Activated CD4-positive, alpha-beta T cell treated with anti-CD3 and anti-CD28 coated beads, Interleukin-2, amount 10 ng/mL, durations not matched to agents 7 days and 5 days (primary cell): ENCODE measurements at regions not wholly inside any gene's neighbourhood (a gene's known extent, or its start where the extent isn't known, plus 50 kb on each side); places are given as distances from the start of the nearest gene placed in this dataset.

Experiments used
- CTCF ChIA-PET: fragments of 350-600 bp; sonication (Branson Sonifier 250); formaldehyde crosslinking; loops from one replicate; lab custom pipeline; 2021; ENCODE audit warnings: antibody characterized with exemption; lab: Charles Lee
- POLR2A ChIA-PET: fragments of 350-600 bp; sonication (Branson Sonifier 250); formaldehyde crosslinking; loops from one replicate; lab custom pipeline; 2021; ENCODE audit warnings: antibody characterized with exemption; lab: Charles Lee
- DNase-seq: peaks from one replicate; pipeline ENCODE4 v3.0.0-alpha.2; 2020
- H3K27ac Mint-ChIP-seq: one replicate; pipeline ENCODE4 v1.8.0; 2021; ENCODE audit warnings: mild to moderate bottlenecking, moderate library complexity, mixed read lengths
- H3K27me3 Mint-ChIP-seq: one replicate; pipeline ENCODE4 v1.8.0; 2021; ENCODE audit warnings: mixed read lengths
- H3K36me3 Mint-ChIP-seq: one replicate; pipeline ENCODE4 v1.8.0; 2021; ENCODE audit warnings: low read depth, mixed read lengths
- H3K4me1 Mint-ChIP-seq: one replicate; pipeline ENCODE4 v1.8.0; 2021; ENCODE audit warnings: mixed read lengths
- H3K4me3 Mint-ChIP-seq: one replicate; pipeline ENCODE4 v1.8.0; 2021; ENCODE audit warnings: mild to moderate bottlenecking, moderate library complexity, mixed read lengths
- H3K9me3 Mint-ChIP-seq: one replicate; pipeline ENCODE4 v1.8.0; 2021; ENCODE audit warnings: mixed read lengths

DNA sequence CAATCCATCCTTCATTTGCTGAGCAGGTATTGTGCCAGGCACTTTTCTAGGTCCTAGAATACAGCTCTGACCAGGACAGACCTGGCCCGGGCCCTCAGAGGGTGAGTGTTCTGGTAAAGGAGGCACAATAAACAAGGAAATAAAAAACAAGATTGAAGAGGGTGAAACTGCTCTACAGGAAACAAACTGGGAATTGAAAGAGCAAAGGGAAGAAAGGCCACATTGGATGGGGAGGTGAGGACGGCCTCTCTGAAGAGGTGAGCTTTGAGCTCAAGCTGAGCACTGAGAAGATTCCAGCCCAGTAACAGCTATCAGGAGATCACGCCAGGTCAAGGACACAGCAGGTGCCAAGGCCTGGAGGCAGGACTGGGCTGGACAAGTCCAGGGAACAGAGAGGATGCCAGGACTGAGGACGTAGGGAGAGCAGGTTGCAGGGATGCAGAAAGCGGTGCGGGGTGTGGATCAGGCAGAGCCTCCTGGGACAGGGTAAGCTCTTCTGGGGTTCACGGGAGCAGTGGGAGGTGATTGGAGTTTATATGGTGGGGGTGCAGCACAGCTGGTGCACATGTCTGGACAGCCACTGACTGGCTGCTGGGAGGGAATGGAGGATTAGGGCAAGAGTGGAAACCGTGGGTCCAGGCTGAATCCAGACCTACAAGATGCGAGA, 433.3 kb downstream of the PREX1 start:
- no peak for DNase-seq
- Mint-ChIP-seq H3K9me3 (peaks cover 14% of the 10 kb centered on the region), H3K4me1 (no peaks in the 10 kb centered on the region), H3K36me3 (no peaks in the 10 kb centered on the region), H3K27ac (no peak overlapping the region), H3K27me3 (peaks cover 3% of the 10 kb centered on the region), H3K4me3 (no peak overlapping the region)
- POLR2A ChIA-PET, result no interaction called here
- CTCF ChIA-PET, result interaction anchor here (1.3 kb wide), 1 partner anchor 30 kb away, joined by 3 read pairs; no protein-coding TSS in a partner anchor

- Mint-ChIP-seq H3K36me3 (no peaks in the 10 kb centered on the region), H3K4me1 (no peaks in the 10 kb centered on the region), H3K9me3 (peaks cover 14% of the 10 kb centered on the region), H3K27ac (no peak overlapping the region), H3K27me3 (peaks cover 3% of the 10 kb centered on the region), H3K4me3 (no peak overlapping the region)
- DNase-seq, result no peak
- ChIA-PET CTCF (interaction anchor here (1.3 kb wide), 1 partner anchor 29 kb away, joined by 3 read pairs; no protein-coding TSS in a partner anchor), POLR2A (no interaction called here)
These were observed 434.0 kb downstream of the PREX1 start for GRCh38 chr20:48393737-48394314.

DNA sequence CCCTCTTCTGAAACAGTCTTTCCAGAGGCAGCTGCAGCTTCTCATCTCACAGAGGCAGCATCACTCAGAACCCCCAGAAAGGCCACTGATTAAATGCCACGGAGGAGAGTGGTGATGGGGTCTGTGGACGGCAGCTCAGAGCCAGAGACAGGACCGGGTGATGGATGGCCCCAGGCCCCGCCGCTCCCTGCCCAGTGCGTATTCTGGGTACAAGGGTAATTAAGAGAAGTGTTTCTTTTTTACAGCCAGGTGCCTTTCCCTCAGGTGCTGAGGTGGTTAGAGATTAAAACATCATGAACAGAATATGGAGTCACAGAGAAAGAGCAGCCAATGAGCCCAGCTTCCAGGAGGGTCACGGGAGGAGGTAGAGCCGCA, 434.5 kb downstream of the PREX1 start:
- peaks cover 14% of the 10 kb centered on the region for H3K9me3 Mint-ChIP-seq
- no peaks in the 10 kb centered on the region for H3K4me1 Mint-ChIP-seq
- ChIA-PET POLR2A (no interaction called here), CTCF (interaction anchor here (1.3 kb wide), 1 partner anchor 29 kb away, joined by 3 read pairs; no protein-coding TSS in a partner anchor)
- H3K27ac Mint-ChIP-seq, result no peak overlapping the region
- H3K4me3 Mint-ChIP-seq, result no peak overlapping the region
- H3K27me3 Mint-ChIP-seq, result peaks cover 3% of the 10 kb centered on the region
- H3K36me3 Mint-ChIP-seq, result no peaks in the 10 kb centered on the region
- no peak for DNase-seq

DNA sequence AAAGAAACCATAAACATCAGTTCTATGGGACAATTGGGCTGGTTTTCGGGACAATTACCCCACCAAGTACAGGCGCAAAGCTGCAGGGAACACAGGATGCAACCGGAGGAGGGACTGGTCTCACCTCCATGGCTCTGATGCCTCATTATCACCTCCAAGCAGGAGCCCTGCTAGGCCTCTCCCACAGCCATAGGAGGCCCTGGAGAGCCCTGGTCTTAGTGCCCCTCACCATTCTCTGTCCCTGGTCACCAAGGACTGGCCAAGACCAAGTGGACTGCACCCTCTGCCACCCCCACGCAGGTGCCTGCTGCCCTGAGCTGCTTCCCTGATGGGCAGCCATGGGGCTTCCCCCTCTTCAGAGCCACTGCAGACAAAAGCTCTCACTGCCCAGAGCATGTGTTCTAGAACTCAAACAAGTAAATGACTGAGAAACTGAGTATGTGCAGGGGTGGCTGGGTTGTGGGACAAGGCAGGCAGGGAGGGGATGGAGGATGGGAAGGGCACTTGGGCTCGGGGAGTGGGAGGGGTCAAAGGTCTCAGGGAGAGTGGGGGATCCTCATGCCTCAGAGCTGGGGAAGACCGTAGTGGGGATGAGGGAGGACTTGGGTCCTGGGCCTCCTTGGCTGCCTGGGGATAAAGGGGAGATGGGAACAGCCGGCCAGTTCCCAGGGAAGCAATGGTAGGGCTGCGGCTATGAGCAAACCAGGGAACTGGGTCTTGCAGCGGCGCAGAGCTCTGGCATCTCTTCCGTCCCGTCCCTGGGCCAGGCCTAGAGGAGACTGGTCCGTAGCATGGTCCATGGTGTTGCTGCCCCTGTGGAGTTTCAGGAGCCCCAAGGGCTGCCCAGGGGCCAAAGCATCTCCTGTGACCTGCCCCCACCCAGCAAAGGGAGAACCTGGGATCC, 435.1 kb downstream of the PREX1 start:
- peaks cover 3% of the 10 kb centered on the region for H3K27me3 Mint-ChIP-seq
- H3K9me3 Mint-ChIP-seq, result peaks cover 14% of the 10 kb centered on the region
- no peak overlapping the region for H3K4me3 Mint-ChIP-seq
- POLR2A ChIA-PET, result no interaction called here
- no peak overlapping the region for H3K27ac Mint-ChIP-seq
- CTCF ChIA-PET, result interaction anchor here (1.3 kb wide), 1 partner anchor 28 kb away, joined by 3 read pairs; no protein-coding TSS in a partner anchor
- no peaks in the 10 kb centered on the region for H3K4me1 Mint-ChIP-seq
- H3K36me3 Mint-ChIP-seq, result no peaks in the 10 kb centered on the region
- DNase-seq, result no peak

DNA sequence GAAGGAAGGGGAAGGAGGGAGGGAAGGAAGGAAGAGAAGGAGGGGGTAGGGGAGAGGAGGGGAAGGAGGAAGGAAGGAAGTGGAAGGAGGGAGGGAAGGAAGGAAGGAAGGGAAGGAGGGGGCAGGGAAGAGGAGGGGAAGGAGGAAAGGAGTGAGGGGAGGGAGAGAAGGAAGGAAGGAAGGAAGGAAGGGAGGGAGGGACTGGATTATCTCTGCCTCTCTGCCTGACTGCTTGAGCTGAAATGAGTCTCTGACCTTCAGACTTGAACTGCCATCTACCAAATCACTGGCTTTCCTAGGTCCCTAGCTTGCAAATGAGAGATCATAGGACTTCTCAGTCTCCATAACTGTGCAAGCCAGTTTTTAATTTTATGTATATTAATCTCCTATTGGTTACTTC, 436.8 kb downstream of the PREX1 start:
- ChIA-PET CTCF (no interaction called here), POLR2A (no interaction called here)
- H3K36me3 Mint-ChIP-seq, result no peaks in the 10 kb centered on the region
- H3K4me3 Mint-ChIP-seq, result no peak overlapping the region
- peaks cover 3% of the 10 kb centered on the region for H3K27me3 Mint-ChIP-seq
- H3K9me3 Mint-ChIP-seq, result peaks cover 14% of the 10 kb centered on the region
- no peak overlapping the region for H3K27ac Mint-ChIP-seq
- no peaks in the 10 kb centered on the region for H3K4me1 Mint-ChIP-seq
- no peak for DNase-seq

GRCh38 chr20:48387675-48388074, 440.1 kb downstream of the PREX1 start:
- H3K9me3 Mint-ChIP-seq, result peaks cover 14% of the 10 kb centered on the region
- POLR2A ChIA-PET, result no interaction called here
- no peak for DNase-seq
- H3K27ac Mint-ChIP-seq, result no peak overlapping the region
- peaks cover 3% of the 10 kb centered on the region for H3K27me3 Mint-ChIP-seq
- H3K36me3 Mint-ChIP-seq, result no peaks in the 10 kb centered on the region
- no peak overlapping the region for H3K4me3 Mint-ChIP-seq
- CTCF ChIA-PET, result no interaction called here
- H3K4me1 Mint-ChIP-seq, result no peaks in the 10 kb centered on the region

GRCh38 chr20:48385527-48385926, 442.3 kb downstream of the PREX1 start:
- CTCF ChIA-PET, result no interaction called here
- H3K27me3 Mint-ChIP-seq, result peaks cover 3% of the 10 kb centered on the region
- H3K27ac Mint-ChIP-seq, result no peak overlapping the region
- peaks cover 2% of the 10 kb centered on the region for H3K9me3 Mint-ChIP-seq
- POLR2A ChIA-PET, result no interaction called here
- no peak for DNase-seq
- no peaks in the 10 kb centered on the region for H3K4me1 Mint-ChIP-seq
- H3K36me3 Mint-ChIP-seq, result no peaks in the 10 kb centered on the region
- no peak overlapping the region for H3K4me3 Mint-ChIP-seq

GRCh38 chr20:48385114-48385513, 442.7 kb downstream of the PREX1 start:
- peaks cover 3% of the 10 kb centered on the region for H3K27me3 Mint-ChIP-seq
- ChIA-PET CTCF (no interaction called here), POLR2A (no interaction called here)
- no peak overlapping the region for H3K4me3 Mint-ChIP-seq
- H3K27ac Mint-ChIP-seq, result no peak overlapping the region
- no peaks in the 10 kb centered on the region for H3K9me3 Mint-ChIP-seq
- DNase-seq, result no peak
- no peaks in the 10 kb centered on the region for H3K36me3 Mint-ChIP-seq
- no peaks in the 10 kb centered on the region for H3K4me1 Mint-ChIP-seq

DNA sequence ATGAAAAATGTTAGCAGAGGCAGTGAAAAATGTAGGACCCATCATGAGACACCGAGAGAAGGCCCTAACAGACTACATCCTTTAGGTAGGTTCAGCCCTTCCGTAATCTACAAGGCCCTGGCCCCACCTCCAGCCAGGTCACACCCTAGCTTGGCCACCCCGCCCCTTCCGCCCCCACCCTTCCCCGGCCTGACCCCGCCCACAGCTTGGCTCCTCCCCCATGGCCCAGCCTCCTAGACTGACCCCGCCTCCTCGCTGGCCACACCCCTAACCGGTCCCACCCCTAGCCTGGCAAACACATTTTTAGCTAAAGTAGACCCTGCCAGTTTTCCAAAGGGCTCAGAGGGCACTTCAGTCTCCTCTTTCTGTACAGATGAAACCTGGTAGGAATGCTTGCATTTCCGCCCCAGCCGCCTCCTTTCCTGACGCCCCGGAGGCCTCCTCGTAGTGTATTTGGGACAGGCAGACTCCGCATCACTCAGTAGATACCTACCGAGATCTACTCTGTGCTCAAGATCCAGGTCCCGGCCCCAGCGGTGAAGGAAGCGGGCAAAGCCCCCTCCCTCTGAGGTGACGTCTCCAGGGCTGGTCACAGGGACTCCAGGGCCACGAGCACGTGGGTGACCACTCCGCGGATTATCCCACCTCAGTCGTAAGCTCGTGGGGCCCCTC, 443.5 kb downstream of the PREX1 start:
- Mint-ChIP-seq H3K27ac (no peak overlapping the region), H3K27me3 (peaks cover 2% of the 10 kb centered on the region), H3K4me1 (no peaks in the 10 kb centered on the region), H3K9me3 (no peaks in the 10 kb centered on the region), H3K36me3 (no peaks in the 10 kb centered on the region), H3K4me3 (no peak overlapping the region)
- CTCF ChIA-PET, result no interaction called here
- POLR2A ChIA-PET, result no interaction called here
- DNase-seq, result peak; percentile 11

- no peaks in the 10 kb centered on the region for H3K36me3 Mint-ChIP-seq
- no peak overlapping the region for H3K4me3 Mint-ChIP-seq
- POLR2A ChIA-PET, result no interaction called here
- CTCF ChIA-PET, result no interaction called here
- no peak overlapping the region for H3K27ac Mint-ChIP-seq
- H3K4me1 Mint-ChIP-seq, result no peaks in the 10 kb centered on the region
- no peak for DNase-seq
- no peaks in the 10 kb centered on the region for H3K9me3 Mint-ChIP-seq
- H3K27me3 Mint-ChIP-seq, result peaks cover 2% of the 10 kb centered on the region
These were observed 444.5 kb downstream of the PREX1 start for GRCh38 chr20:48383252-48383651.

DNA sequence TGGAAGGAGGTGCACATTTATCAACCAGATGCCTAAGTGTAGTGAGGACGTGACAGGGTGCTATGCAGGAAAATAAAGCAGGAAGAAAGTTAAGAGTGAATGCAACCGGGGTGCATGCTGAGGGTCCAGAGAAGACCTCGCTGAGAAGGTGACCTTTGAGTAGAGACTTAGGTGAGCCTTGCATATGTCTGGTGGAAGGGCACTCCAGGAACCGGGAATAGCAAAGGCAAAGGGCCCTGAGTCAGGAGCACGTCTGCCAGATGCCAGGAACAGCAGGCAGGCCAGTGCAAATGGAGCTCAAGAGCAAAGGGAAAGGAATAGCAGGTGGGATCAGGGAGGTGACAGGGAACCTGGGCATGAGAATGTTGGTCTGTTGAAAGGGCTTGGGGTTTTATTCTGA, 445.5 kb downstream of the PREX1 start:
- Mint-ChIP-seq H3K9me3 (no peaks in the 10 kb centered on the region), H3K4me1 (no peaks in the 10 kb centered on the region), H3K36me3 (no peaks in the 10 kb centered on the region), H3K27ac (no peak overlapping the region), H3K4me3 (no peak overlapping the region), H3K27me3 (peaks cover 2% of the 10 kb centered on the region)
- POLR2A ChIA-PET, result no interaction called here
- CTCF ChIA-PET, result no interaction called here
- no peak for DNase-seq

DNA sequence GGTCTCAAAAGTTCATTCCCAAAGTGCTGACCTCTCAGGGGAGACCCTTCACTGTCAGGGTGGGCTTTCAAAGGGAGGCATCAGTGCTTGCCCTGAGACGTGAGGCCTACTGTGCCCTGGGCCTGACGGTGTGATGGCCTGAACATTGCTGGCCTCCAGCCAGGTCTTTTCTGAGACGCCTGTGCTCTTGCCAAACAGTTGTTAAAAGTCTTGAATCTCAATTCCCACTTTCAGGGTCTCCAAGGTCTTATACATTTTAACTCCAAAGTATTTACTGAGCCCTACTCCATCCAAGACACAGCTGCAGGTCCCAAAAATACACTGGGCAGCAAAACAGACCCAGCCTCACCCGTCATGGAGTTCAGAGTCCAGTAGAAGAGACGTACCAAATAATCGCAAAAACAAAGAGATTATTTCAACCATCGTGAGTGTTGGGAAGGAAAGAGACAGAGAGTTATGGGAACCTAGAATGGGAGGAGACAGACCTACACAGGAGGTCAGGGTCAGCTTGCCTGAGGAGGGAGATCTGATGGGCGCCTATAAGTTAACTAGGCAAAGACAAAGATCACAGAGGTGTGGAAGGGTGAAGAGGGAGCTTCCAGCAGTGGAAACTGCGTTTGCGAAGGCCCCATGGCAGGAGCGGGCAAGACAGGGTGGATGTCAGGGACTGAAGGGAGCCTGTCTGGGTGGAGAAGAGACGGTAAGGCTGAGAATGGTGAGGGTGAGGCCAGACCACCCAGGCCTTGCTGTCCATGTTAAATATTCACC, 446.3 kb downstream of the PREX1 start:
- H3K27me3 Mint-ChIP-seq, result peaks cover 2% of the 10 kb centered on the region
- H3K4me3 Mint-ChIP-seq, result no peak overlapping the region
- no peak for DNase-seq
- no peaks in the 10 kb centered on the region for H3K9me3 Mint-ChIP-seq
- no peak overlapping the region for H3K27ac Mint-ChIP-seq
- H3K36me3 Mint-ChIP-seq, result no peaks in the 10 kb centered on the region
- H3K4me1 Mint-ChIP-seq, result no peaks in the 10 kb centered on the region
- ChIA-PET POLR2A (no interaction called here), CTCF (no interaction called here)
